Left kidney (tissue), 1 donor: ENCODE measurements at regions not wholly inside any gene's neighbourhood (a gene's known extent, or its start where the extent isn't known, plus 50 kb on each side); places are given as distances from the start of the nearest gene placed in this dataset.
A peak's percentile ranks its signal among the peaks of the same experiment; 100 is the strongest.
"Not testable (repeated sequence)": the region's sequence is repeated elsewhere in the genome, so short reads cannot be mapped to it uniquely, and the experiment has no call there.

Experiments
- DNase-seq: peaks from one replicate; pipeline ENCODE4 v3.0.0-alpha.2; 2013

DNA sequence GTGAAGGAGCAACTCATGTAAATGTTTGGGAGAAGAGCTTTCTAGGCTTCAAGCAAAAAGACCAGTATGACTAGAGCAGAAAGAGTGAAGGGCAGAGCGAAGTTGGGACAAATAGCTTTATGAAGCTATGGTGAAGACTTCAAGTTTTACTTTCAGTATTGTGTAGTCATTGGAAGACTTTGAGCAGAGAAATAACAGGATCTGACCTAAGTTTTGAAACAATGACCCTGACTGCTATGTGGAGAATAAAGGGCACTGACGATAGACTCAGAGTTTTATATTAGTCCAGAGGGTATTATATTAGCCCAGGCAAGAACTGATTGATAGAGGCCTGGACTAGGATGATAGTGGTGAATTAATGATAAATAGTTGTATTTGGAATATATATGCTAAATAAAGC lies 187.3 kb downstream of the KTN1 start:
- no peak for DNase-seq

GRCh38 chr14:55769877-55770276 lies 189.9 kb downstream of the KTN1 start:
- no peak for DNase-seq

DNA sequence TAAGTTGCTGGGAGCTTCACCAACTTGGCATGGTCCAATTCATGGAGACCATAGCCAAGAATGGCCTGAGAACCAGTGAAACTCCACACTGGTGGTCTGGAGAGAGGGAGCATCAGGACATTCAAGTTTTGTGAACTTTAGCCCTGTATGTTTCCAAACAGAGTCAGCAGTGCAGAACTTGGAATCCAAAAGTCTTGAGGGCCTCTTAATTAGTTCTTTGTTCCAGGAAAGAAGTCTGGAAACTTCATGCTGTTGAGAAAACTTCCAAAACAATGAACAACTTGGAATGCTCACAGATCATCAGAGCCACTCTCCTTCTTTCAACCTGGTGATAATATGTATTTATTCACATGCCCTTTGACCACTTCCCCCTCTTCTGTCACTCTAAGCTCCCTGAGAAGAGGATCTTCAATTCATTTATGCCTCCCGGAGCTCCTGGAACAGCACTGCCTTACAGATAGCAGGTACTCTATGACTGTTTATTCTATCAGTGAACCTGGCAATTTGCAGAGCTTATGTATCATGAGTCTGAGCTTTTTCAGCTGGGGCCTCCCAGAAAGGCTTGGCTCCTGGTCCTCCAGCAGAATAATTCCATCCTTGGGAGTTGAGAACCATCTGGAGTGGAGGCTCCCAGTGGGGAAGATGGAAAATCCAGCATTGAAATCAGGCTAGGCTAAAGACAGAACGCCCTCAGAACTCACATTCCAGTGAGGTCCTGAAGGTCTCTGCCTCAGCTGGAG lies 191.4 kb downstream of the KTN1 start:
- no peak for DNase-seq

DNA sequence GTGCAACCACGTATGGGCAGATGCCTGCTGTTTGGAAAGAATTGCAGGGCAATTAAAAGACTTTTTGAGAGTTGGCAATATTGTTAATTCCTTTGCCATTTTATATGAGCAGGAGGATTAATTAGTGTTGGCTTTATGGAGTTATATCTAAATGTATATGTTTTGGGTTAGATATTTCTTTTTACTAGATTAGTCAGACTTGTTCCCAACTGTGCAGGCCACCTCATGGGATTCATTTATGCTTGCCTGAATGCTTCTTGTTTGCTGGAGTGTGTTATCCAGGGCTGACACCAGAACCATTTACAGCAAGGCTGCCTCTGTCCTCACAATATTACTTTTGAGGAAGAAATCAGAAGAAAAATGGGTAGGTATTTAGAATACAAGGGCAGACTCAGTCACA lies 192.5 kb downstream of the KTN1 start:
- DNase-seq, result no peak

GRCh38 chr14:55773312-55773711 lies 193.3 kb downstream of the KTN1 start:
- DNase-seq, result no peak

GRCh38 chr14:55773984-55774545 lies 194.1 kb downstream of the KTN1 start:
- no peak for DNase-seq

DNA sequence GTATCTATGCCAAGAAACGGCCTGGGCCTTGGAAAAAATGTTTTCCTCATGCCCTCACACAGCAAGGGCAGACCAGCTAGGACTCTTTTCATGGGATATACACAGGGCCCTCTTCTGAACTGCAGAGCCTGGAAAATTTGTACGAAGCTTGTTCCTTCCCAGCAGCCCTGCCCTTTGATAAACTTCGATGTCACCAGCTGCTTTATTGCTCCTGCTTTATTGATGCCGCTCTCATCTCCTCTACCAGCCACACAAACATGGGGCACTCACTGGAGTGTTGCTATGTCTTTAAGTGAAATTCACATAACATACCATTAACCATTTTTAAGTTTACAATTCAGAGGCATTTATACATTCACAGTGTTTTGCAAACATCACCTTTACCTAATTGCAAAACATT lies 197.9 kb downstream of the KTN1 start:
- DNase-seq, result no peak

DNA sequence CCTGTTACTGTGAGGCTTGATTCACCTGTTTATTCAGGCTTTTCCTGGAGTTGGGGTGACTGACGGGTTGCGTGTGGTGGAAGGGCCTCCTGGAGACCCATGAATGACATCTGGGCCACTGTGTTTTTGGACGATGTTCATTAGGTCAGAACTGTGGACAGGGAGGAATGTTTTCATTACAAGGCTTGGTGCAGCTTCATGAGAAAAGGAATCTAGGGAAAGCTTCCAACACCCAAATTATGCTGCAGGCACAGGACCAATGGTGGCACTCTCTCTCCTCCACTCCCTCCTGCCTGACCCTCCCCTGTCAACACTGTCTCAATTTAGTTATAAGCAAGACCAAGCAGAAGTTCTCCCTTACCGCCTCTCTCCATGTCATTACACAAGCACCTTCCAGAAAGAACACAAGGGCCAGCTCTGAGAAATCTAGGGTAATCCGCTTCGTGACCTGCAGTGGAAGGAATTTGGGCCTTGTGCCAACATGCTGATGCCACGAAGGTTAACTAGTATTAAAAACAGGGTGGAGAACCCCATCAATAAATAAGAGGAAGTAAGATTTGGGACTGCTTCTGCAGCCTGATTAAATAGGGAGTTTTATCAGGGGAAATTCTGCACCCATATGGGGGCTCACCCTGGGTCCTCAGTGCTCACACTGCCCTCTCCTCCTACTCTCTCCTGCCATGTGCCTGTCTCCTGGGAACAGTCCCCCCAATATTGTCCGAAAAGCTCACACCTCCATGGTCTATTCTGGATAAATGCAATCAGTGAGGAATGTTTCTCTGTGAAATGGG lies 200.3 kb downstream of the KTN1 start:
- DNase-seq, result peak; percentile 38

- no peak for DNase-seq
These were observed 201.0 kb downstream of the KTN1 start for GRCh38 chr14:55781046-55781445.

- DNase-seq, result no peak
These were observed 202.2 kb downstream of the KTN1 start for GRCh38 chr14:55782166-55782565.

GRCh38 chr14:55789406-55789805 lies 209.4 kb downstream of the KTN1 start:
- no peak for DNase-seq

DNA sequence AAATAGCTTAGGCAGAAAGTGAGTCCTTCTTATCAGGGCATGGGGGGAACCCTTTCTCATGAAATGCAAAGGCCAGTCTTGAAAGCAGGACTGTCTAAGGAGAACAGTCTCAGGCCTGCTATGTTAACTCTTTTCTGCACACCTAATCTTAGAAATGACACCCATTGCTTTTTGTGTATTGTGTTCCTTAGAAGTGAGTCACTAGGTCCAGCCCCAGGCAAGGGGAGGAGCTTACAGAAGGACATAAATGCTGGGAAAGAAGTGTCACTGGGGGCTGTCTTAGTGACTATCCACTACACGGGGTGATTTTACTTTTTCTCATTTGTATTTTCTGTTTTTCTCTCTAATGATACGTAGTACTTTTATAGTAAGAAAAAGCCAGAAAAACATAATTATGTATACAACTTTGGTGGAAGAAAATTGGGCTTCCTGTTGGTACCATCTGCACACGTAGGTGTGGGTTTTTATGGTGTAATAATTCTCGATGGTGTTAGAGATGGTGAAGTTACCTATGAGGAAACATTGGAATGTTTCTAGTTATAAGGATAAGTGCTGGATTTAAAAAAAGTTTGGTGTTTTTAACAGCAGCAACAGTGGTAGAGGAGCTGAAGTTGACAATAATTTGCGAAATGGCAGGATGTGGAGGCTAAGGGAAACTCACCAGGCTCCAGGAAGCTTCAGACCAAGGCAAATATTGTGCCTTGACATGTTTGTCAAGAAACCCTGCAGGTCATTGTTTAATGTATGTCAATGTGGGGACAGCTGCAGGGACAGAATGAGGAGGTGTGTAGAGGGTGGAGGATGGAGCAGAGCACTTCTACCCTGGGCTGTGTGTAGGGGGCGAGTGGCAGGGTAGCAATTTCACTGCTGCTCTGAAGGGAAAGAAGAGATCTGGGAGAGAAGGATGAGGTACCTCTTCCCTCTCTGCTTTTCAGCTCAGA lies 214.9 kb downstream of the KTN1 start:
- DNase-seq, result no peak

DNA sequence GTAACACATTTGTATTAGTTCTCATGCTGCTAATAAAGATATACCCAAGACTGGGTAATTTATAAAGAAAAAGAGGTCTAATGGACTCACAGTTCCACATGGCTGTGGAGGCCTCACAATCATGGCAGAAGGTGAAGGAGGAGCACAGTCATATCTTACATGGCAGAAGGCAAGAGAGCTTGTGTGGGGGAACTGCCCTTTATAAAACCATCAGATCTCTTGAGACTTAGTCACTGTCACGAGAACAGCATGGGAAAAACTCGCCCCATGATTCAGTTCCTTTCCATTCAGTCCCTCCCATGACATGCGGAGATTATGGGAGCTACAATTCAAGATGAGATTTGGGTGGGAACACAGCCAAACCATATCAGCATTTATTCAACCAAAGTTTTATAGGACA lies 216.5 kb downstream of the KTN1 start:
- DNase-seq, result not testable (repeated sequence)

- no peak for DNase-seq
These were observed 218.4 kb downstream of the KTN1 start for GRCh38 chr14:55798406-55798805.

DNA sequence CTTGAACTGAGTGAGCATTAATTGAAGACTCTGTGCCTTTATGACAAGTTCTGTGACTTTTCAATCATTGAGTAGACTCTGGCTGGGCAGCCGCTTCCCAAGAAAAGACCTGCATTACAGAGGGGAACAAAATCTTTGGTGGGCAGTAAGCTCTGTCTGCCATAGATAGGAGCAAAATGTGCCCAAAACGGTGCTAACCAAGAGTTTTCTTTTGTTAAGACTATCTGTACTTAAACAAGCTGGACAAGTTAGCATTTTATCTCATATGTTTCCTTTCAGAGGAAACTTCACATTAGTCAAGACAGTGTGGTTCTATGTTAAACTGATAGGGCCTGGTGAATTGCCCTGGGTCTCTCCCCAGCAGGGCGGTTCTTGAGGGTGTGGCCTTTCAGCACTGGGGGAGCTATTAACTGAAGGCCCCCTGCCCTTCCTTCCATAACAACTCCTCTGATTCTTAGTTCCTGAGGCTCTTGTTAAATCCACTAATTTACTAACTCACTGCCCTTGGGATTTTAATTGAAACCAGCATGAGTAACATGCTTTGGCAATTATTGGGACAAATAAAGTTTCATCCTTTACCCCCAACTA lies 219.6 kb downstream of the KTN1 start:
- DNase-seq, result no peak

DNA sequence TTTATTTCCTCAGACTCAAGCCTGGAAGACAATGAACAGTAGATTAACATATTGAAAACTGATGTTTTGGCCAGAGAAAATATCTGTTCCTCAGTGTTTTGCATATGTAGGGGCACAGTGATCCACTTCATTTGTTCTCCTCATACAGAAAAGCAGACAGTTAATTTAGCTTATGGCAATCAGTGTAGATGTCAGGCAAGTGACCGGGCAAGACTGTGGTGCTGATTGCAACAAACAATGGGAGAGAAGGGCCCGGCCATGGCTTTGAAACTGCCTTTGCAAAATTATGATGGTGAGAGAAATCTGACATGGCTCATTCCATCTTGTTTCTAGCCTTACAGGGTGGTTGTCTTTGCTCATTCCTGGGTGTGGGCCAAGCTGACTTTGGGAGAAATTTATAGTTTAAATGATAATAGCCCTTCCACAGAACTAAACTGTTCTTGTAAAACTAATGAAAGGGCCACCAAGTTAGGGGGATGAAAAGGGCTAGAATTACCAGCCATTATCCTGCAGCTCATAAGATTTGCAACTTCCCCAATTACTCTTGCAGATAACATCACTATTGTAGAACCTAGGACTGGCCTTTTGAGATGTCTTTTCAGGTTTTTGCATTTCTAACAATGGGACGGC lies 220.3 kb downstream of the KTN1 start:
- no peak for DNase-seq

- DNase-seq, result no peak
These were observed 221.1 kb downstream of the KTN1 start for GRCh38 chr14:55801121-55801520.

DNA sequence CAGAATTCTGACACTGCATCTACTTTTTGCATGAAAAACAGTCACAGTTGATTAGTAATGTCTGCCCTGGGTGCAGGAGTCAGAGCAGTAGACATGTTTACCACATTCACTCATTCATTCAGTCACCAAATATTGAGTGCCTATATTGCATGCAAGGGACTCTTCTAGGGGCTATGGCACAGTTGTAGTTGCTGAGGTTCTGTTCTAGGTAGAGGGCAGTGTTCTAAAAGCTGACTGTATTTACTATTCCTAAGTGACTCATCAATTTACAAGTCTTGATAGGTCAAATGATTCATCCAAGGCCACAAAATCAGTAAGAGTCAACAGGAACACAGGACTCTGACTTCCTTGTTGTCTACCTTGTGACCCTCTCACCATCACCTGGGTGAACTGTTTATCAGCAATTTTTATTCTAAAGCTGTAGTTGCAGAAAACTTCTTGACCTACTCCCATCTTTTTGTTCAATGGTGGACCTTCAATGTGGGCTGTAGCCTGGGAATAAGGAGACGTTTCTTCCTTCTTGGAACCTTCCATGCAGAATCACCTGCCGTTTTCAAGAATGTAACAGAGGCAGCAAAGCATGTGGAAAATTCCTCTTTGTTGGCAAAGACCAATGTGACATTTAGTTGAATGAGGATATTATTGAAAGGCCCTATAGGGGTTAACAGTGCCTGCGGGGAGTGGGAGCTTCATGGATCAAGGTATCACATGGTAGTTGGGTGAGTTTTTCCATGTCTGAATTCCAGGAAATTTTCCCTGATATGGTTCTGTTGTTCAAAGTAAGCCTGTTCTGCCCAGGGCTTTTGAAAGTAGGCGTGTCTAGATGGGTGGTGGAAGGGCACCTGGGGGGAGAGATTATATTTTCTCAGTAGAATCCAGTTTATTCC lies 223.2 kb downstream of the KTN1 start:
- DNase-seq, result no peak

- DNase-seq, result no peak
These were observed 224.0 kb downstream of the KTN1 start for GRCh38 chr14:55803873-55804553.

DNA sequence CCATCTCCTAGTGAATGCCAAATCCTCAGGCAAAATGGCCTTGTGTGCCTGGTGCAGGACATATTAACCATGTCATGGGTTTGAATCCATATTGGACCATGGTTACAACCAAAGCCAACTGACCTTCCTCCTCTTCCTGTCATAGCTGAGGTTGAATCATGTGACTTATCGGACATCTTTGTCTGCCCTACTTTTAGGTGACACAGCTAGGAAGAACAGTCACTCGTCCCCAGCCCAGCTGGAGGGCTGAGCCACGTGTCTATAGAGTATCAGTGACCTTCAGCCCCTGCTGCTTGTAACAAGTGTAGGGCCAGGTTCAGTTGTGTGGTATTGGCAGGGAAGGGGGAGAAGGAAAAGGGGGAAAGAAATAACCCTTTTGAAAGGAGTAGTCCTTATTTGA lies 225.2 kb downstream of the KTN1 start:
- DNase-seq, result no peak
